ENCODE measurements at regions not wholly inside any gene's neighbourhood (a gene's known extent, or its start where the extent isn't known, plus 50 kb on each side); places are given as distances from the start of the nearest gene placed in this dataset.
"Not testable (repeated sequence)": the region's sequence is repeated elsewhere in the genome, so short reads cannot be mapped to it uniquely, and the experiment has no call there.

DNA sequence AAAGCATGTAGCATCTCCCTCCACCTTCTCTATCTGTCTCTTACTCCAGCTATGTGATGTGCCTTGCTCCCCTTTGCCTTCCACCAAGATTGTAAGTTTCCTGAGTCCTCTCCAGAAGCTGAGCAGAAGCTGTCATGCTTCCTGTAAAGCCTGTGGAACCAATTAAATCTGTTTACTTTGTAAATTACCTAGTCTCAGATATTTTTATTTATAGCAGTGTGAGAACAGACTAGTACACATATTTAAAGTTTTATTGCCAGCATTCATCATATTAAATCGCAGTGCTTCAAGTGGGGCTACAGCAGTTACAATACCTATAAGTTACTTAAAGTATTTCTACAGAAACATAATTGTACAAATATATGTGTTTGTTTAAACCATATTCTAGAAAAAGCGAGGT lies 973.1 kb downstream of the SLC16A7 start:
- no peak for DNase-seq

DNA sequence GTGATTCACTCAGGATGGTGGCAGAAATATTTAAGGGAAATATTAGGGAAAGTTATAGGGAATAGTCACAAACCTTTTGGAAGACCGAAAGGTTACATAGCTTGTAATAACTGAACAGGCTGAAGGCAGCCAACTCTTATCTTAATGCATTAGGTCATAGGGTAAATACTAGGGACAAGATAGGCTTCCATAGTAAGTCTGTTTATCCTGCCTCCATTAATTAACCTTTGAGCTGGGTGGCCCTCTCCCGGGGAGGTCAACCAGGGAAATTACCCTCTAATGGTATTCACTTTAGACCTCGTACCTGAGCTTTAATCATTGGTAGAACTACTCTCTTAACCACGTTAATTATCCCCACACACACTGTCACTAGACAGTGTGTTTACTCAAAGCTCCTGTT lies 981.8 kb downstream of the SLC16A7 start:
- no peak for DNase-seq

DNA sequence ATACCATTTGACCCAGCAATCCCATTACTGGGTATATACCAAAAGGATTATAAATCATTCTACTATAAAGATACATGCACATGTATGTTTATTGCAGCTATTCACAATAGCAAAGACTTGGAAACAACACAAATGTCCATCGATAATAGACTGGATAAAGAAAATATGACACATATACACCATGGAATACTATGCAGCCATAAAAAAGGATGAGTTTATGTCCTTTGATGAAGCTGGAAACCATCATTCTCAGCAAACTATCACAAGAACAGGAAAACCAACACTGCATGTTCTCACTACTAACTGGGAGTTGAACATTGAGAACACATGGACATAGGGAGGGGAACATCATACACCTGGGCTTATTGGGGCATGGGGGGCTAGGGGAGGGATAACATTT lies 991.8 kb downstream of the SLC16A7 start:
- DNase-seq, result not testable (repeated sequence)

DNA sequence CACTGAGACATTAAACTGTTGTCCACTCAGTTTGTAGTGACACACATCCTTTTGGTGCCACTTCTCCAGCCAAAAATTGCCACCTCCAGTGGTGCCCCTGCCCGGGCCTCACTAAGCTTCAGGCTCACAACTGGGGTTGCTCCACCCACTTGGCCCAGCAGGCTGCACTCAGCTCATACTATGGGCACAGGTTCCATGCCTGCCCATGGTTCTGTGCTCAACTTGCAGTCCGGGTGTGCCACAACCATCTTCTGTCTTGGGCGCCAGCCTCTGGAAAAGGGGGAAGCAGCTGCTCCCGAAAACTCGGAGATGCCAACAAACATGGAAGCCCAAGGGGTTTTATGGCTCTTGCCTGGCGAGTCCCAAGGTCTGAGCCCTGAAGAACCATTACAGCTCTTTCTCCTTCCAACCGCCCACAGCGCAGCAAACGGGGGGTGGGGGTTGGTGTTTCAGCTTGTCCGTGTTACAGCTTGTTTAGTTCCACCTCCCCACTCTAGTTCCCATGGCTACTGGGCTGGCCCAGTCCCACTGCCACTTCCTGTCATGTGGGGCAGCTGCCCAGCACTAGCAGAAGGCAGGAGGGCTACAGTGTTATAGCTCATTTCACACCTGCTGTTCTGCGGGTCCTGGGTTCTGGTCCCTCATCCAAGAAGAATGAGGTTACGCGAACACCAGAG lies 998.3 kb downstream of the SLC16A7 start:
- no peak for DNase-seq

DNA sequence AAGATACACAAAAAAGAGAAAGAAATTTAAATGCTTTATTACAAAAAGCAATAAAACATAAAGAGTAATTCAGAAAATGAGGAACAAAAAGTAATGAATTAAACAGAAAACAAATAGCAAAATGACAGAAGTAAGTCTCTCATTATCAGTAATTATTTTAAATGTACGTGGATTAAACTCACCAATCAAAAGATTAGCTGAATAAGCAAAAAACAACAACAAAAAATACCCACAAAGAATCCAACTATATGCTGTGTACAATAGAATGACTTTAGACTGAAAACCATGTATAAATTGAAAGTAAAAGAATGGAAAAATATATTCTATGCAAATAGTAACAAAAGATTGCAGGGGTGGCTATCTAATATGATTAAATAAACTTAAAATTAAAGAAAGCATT lies 1006.8 kb downstream of the SLC16A7 start:
- no peak for DNase-seq

DNA sequence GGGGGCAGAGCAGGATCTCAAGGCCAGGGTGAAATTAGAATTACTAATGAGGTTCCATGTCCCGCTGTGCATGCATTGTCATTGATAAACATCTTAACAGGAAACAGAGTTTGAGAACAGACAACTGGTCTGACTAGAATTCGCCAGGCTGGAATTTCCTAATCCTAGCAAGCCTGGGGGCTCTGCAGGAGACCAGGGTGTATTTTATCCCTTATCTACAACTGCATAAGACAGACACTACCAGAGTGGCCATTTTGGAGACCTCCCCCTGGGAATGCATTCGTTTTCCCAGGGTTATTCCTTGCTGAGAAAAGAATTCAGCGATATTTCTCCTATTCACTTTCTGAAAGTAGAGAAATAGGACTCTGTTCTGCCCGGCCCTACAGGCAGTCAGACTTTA lies 1007.6 kb downstream of the SLC16A7 start:
- DNase-seq, result not testable (repeated sequence)

GRCh38 chr12:60616400-60616799 lies 1020.6 kb downstream of the SLC16A7 start:
- no peak for DNase-seq

DNA sequence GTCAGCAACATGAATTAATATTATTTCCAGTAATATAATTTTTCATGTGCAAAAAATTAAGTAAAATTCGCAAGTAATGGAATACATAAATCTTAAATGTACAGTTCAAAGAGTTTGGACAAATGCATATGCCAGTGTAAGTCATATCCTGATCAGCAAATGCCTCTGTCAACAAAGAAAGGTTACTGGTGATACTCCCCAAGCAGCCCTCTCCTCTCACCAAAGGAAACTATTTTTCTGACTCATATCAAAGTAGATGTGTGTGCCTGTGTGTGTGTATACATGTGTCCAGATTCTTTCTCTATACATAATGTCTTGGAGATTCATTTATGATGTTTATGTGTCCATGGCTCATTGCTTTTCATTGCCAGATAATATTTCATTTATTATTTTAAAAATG lies 1035.0 kb downstream of the SLC16A7 start:
- DNase-seq, result no peak

DNA sequence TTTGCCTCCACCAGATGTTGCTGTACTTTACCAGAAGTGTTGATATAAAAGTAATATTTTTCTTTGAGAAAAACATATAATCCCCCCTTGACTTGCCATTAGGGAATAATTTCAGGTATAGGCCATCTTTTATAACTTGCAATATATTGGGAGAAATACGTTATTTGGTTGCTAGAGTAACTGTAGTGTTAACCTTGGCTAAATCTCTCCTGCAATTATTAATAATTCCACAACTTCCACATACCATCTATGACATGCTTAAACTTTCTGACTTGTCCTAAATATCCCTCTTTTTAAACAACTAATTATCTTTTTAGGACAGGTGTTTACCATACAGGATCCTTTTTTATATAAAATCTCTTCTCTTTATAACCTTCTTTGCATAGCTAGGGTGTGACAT lies 1048.2 kb downstream of the SLC16A7 start:
- no peak for DNase-seq

- no peak for DNase-seq
These were observed 1071.1 kb downstream of the SLC16A7 start for GRCh38 chr12:60666895-60667294.

DNA sequence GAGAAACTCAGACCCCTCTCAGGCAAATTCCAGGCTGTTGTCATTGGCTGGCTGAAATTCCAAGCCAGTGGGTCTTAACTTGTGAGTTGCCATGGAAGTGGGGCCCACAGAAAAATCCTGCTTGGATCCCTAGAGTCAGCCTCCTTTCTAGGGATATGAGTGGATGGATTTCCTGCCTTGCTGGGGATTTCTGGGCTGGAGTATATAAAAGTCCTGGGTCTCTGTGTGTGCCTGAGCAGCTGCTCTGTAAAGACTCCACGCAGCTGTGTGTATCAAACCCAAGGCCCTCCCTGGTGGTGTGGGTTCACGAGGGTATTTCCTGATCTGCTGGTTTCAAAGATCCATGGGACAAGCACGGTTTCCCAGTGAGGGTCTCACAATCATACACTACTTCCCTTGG lies 1077.1 kb downstream of the SLC16A7 start:
- no peak for DNase-seq

- DNase-seq, result no peak
These were observed 1089.3 kb downstream of the SLC16A7 start for GRCh38 chr12:60684988-60685655.

DNA sequence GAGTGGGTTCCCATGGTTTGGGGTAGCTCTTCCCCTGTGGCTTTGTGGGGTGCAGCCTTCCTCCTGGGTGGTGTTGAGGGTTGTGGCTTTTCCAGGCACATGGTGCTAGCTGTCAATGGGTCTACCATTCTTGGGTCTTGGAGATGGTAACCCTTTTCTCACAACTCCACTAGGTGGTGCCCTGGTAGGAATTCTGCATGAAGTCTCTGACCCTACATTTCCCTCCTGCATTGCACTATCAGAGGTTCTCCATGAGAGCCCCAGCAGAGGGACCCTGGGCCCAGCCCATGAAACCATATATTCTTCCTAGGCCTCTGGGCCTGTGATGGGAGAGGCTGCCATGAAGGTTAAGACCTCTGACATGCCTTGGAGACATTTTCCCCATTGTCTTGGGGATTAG lies 1093.3 kb downstream of the SLC16A7 start:
- DNase-seq, result no peak

GRCh38 chr12:60693019-60693626 lies 1097.3 kb downstream of the SLC16A7 start:
- DNase-seq, result no peak

DNA sequence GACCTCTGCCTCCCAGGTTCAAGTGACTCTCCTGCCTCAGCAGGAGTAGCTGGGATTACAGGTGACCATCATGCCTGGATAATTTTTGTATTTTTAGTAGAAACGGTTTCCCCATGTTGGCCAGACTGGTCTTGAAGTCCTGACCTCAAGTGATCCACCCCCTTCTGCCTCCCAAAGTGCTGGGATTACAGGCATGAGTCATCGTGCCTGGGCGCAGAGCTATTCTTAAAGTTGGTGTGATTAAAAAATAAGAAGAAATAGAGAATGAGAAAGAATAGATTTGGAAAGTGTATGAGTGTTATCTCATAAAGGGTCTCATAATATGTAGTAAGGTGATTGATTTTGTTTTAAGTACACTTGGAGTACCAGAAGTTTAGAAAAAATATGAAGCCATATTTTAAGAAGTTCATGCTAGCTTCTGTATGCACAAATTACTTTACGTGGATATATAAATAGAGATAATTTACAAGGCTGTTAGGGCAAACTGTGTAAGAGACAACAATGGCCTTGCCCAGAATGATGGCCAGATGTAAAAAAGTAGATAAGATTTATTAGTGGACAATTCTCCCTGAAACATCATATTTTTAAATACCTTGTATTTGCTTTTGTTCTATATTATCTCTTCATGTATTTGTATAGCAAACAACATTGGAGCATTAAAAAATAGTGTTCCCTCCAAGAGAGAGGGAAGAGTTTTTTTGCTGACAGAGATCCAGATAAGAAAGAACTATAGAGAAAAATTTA lies 1108.5 kb downstream of the SLC16A7 start:
- no peak for DNase-seq

GRCh38 chr12:60710246-60710645 lies 1114.4 kb downstream of the SLC16A7 start:
- DNase-seq, result no peak

DNA sequence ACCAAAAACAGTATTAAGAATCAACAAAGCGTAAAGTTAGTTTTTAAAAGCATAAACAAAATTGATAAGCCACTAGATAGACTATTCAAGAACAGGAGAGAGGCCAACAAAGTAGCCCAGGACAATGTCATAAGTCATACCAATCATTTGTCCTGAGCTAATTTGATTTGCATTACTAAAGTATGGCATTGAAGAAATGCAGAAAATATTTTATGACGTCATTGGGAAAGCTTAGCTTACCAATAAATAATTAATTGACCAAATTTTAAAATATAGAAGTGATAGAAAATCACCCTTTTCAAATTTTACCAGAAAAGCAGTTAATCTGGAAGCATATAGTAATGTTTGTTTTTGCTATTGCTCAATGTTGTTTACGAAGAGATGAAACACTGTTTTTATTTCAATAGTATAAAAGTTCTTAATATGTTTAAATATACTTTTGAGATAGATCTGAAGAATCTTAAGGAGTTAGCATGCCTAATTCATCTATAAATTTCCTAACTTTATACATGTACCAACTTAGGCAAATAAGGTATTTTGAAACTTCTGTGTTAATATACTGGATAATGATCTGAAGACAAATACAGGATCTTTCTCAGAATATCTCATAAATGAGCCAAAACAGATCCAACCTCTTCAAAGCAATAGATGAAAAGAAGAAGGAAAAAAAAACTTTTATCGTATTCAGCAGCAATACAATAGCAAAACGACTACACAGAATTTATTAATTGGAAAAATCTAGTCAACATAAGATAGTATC lies 1118.5 kb downstream of the SLC16A7 start:
- DNase-seq, result no peak

- DNase-seq, result no peak
These were observed 1128.6 kb downstream of the SLC16A7 start for GRCh38 chr12:60724475-60724874.

DNA sequence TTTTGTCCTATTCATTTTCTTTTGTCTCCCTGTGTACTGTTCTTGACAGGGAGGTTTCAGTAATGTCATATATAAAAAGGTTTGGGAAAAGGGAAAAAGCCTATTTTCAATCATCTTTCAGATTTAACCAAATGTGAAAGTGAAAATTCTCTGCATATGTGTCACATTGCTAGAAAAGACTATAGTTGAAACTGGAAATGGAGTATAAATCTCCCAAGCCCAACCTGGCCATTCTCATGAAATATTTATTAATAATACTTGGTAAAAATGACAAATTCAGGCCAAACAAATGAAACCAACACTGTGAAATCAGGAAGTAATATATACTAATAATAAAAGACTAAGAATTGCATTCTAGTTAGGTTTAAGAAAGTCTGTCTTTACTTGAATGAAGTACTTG lies 1129.2 kb downstream of the SLC16A7 start:
- no peak for DNase-seq

- DNase-seq, result no peak
These were observed 1156.8 kb downstream of the SLC16A7 start for GRCh38 chr12:60752589-60752988.

DNA sequence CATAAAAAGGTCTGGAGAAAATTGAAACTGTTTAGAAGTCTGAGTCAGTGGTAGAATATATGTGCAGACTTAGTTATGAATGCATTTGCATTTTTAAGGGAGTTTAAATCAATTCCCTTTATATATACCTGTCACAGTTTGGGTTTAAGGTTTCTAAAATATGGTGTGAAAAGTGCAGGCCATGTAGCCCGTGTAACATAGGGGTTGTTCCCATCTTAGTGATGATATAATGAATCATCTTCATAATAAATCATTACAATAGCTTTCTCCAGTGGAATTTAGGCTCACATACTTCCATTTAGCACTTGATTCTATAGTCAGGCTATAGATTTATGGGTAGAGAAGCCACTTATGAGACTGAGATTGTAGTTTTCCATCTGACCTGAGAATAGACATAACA lies 1162.4 kb downstream of the SLC16A7 start:
- no peak for DNase-seq

DNA sequence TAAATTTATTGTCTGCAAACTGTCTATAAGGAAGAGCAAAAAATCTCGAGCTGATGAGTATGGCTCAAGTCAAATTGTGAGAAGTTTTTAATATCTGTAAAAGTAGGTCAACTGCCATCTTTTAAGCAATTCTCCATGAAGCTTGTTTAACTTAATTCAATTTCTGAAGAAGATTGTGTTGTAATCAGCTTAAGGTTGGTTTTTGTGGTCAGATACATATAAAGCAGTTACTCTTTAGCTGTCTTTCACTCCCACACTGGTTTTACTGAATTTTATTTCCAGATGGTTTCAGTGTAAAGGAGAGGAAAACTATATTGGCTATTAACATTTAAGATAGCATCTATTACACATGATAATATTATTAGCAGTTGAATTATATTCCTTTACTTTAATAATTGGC lies 1165.1 kb downstream of the SLC16A7 start:
- no peak for DNase-seq

DNA sequence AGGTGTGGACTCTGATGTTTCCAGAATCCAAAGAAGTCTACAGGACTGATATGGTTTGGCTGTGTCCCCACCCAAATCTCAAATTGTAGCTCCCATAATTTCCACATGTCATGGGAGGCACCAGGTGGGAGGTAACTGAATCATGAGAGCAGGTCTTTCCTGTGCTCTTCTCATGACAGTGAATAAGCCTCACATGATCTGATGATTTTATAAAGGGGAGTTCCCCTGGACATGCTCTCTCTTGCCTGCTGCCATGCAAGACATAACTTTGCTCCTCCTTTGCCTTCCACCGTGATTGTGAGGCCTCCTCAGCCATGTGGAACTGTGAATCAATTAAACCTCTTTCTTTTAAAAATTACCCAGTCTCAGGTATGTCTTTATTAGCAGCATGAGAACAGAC lies 1205.3 kb downstream of the SLC16A7 start:
- not testable (repeated sequence) for DNase-seq
